HEK293T (cell line): ENCODE measurements at regions not wholly inside any gene's neighbourhood (a gene's known extent, or its start where the extent isn't known, plus 50 kb on each side); places are given as distances from the start of the nearest gene placed in this dataset.

Experiments used
- BHLHE40 ChIP-seq: fragments of 450-650 bp; IDR thresholded peaks from 2 replicates; pipeline ENCODE4 v1.6.1; 2016; ENCODE audit warnings: mild to moderate bottlenecking, moderate library complexity, borderline replicate concordance
- ELF4 ChIP-seq: fragments of 450-650 bp; IDR thresholded peaks from 2 replicates; pipeline ENCODE4 v1.6.1; 2017; ENCODE audit warnings: antibody characterized with exemption
- FOXM1 ChIP-seq: fragments of 450-650 bp; IDR thresholded peaks from 2 replicates; pipeline ENCODE4 v1.6.1; 2017; ENCODE audit warnings: mild to moderate bottlenecking, borderline replicate concordance

DNA sequence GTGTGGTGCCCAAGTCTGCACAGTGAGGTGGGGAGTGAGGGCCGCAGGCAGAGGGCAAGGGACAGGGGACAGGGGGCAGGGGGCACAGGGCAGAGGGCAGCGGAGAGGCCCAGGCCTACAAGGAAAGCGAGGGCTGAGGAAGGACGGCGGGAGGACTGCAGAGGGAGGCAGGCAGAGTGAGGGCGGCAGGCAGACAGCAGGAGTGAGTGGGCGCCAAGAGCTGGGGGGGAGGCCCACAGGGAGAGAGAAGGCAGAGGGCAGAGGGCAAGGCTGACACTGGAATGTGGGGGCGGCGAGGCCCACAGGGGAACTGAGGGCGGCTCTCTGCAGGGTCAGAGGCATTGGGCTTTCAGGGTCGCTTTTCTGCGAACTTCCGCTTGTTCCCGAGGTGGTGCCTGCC, 267.8 kb upstream of the NDN start:
- TF ChIP-seq FOXM1 (no peak), ELF4 (no peak), BHLHE40 (no peak)
